NCI-H82 treated with DMSO at 0.1 percent for 48 hours (cell line): ENCODE measurements at regions not wholly inside any gene's neighbourhood (a gene's known extent, or its start where the extent isn't known, plus 50 kb on each side); places are given as distances from the start of the nearest gene placed in this dataset.

ENCODE experiments used
- DNase-seq: peaks from one replicate; lab custom pipeline; 2025; ENCODE audit not compliant: unreplicated experiment; lab: John Stamatoyannopoulos, UW

DNA sequence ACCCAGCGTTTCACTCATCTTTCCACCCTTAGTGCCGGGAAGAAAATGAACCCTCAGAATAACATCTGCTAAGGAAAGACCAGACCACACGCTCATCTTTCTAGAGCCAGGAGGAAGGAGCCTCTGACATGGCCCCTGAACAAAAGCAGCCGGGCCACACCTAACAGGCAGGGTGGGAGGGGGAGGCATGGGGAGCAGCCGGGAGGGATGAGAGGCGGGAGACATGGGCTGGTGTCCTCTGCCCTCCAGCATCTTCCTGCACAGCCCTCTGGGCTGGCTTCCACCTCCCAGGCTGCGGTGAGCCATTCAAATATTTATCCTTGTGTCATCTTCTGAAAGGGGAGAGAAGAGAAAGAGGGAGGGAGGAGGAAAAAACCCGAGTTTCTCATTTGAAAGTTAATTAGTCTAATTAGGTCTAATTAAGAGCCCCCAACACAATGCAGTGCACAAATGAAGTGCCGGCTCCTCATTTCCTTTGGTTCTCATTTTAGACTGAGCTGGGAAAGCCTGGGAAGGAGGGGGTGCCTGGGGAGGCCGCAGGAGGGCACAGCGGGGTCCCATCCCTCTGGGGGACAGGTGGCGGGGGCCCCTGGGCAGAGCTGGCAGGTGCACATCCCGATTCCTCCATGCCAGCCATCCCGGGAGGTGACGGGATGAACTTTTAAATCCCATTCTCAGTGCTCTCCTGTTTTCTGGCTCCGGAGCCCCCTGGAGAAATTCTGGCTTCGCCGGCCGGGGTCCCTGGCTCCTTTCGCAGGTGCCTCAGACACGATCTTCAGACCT is 90.5 kb downstream of the ENGASE start:
- DNase-seq = no peak

DNA sequence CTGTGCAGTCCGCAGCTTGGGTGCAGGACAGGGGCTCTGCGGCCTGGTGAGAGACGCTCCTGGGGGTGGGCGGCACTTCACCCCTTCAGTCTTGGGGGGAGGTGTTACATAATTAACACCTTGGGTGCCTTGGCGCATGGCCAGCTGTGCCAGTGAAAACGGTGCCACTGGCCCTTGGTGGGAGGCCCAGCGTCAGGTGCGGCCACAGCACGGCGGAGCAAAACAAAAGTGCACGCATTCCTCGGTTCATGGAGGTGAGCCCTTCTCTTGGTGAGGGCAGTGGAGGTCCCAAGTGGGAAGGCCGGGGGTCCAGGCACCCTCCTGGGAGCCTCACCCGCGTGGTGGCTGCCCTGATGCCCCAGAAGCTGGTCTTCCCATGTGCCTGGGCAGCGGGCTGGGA is 89.8 kb downstream of the ENGASE start:
- DNase-seq = no peak

DNA sequence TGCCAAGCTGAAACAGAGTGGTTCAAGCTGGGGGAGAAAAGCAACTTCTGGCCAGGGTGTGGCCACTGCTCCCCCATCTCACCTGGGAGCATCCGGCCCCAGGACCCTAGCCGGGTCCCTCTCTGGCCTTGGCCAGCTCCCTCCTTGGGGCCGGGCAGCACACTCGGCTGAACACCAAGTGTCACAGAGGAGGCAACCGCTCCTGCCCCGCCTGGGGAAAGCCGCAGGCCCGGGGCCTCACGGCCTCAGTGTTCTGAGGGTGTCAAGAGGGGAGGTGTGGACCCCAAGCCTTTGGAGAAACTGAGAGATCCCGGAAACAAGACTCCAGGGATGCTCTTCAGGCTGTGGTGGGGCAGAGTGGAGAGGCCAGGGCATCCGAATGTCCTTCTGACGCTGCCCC is 88.4 kb downstream of the ENGASE start:
- no peak for DNase-seq

DNA sequence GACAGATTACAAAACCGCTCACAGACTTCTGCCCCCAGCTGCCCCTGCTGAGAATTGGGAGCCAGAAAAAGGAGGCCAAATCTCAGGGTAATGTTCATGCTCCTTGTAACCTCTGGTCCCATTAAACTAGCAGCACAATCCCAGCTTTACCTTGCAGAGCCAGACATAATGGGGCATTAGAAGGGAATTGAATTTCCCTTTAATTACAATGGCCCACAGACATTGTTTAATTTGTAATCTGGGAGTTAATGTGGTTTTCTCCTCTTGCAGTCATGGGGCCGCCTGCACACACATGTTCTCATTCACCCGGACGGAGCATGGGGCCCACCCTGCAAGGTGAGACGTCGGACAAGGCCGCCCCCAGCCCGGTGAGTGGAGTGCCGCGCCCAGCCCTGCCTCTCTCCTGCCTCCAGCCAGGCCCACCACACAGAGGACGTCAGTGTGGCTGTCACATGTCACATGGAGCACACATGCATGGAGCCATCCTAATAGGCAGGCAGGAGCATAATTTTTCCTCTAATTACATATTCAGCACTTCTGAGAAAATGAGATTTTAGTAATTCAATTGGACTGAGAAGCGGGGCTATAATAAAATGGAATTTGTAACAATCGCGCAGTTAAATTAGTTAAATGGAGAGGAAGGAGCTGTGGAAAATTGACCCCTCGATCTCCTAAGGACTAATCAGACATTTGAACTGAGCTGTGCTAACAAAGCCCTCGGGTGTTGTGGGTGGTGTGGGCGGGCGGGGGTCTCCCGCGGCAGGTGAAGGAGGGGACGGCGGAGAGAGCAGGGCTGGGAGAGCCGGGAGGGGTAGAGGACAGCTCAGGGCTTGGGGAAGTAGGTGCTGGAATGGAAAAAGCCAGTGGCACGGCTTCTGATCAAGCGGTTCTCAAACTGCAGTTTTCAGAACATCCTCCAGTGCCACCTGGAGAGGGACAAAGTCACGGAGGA is 87.7 kb downstream of the ENGASE start:
- no peak for DNase-seq

DNA sequence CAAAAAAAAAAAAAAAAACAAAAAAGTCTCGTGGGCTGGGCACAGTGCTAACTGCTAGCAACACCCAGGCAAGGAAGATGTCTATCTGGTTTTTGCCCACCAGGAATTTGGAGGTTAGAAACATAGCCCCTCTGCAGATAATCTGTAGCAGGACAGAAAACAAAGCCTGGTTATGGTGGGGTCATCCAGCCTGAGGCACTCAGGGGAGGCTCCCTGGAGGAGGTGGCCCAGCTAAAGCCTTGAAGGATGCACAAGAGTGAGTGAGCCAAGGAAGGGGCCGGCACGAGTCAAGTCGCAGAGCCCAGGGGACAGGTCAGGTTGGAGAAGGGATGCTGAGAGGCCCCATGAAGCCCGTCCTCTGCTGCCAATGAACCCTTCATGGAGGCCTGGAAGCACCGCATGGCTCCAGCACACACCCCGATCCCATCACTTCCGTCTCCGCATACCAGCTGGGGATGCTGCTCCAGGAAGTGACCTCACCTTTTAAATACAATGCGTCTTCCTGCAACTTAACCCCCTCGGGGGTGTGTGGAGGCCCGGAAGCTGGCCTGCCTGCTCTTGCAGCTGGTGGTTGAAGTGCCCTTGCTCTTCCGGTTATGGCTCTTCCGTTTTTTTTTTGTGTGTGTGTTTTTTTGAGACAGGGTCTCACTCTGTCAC is 86.5 kb downstream of the ENGASE start:
- DNase-seq = no peak

DNA sequence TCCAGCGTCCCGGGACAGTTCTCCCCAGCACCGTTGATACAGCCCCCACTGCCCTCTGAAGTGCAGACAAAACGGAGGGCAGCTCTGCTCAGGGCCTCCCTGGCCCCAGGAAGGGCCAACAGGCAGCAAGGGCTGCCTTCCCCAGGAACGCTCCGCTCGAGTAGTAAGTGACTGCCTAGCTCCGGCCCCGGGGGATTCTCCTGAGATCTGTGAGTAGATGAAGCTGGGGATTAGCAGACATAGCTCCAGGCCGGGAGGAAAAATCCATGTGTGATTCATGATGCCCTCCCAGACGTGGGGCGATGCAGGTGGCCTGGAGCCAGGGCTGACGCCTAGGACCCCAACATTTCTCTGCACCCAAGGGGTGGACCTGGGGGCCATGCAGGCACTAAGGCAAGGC is 85.3 kb downstream of the ENGASE start:
- no peak for DNase-seq

DNA sequence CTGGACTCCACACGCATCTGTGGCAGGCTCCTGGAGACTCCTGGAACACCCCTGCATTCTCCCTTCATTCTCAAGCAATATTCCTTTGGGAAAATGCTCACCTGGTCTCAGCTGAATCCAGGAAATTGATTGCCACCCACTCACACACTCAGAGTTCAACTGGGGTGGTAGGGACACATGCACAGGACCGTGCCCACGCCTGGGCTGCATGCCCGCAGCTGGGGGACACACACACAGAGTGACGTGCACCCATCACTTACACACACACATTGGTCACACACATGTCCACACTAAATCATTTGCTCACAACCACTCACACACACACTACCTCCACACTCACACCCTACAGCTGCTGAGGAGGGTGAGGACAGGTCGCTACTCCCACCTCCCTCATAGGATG is 84.8 kb downstream of the ENGASE start:
- DNase-seq = no peak

DNA sequence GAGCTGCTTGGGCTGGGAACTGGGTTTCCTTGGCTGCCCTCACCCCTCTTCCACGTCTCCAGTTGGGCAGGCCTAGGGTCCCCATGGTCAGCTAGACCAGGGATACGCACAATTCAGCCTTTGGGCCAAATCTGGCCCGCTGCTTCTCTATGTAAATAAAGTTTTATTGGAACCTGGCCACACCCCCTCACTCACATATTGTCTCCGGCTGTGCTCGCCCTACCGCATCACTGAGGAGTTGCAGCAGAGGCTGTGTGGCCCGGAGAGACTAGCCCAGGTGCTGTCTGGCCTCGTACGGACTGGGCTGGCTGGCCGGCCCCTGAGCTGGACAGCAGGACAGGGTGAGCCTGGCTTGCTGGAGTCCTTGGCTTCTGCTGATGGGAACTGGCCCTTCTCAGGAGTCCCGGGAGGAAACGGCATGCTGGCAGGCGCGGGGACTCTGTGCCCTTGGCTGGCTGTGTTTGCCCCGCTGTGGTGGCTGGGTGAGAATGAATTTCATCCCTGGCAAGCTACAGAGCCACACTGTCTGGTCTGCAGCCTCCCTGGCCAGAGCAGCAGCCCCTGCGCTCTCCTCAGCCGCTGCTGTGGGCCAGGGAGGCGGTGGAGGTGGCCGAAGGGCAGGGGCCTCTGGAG is 82.0 kb downstream of the ENGASE start:
- no peak for DNase-seq

DNA sequence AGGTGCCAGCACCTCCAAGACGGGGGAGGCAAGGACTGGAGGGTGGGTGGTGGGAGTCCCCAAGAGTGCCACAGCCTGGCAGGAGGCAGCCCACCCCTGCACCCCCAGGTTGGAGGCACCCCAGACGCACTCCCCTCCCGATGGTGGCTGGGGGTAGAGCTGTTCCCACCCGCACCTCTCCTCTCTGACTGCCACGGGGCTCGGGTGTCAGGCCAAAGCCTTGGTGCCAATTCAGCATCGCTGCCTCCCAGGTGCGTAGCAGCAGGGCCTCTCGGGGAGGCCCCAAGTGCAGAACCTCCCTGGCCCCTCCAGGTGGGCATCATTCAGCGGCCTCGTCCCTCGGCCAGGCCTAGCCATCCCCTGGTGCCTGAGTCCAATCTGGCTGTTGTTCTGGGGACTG is 81.1 kb downstream of the ENGASE start:
- DNase-seq = no peak

DNA sequence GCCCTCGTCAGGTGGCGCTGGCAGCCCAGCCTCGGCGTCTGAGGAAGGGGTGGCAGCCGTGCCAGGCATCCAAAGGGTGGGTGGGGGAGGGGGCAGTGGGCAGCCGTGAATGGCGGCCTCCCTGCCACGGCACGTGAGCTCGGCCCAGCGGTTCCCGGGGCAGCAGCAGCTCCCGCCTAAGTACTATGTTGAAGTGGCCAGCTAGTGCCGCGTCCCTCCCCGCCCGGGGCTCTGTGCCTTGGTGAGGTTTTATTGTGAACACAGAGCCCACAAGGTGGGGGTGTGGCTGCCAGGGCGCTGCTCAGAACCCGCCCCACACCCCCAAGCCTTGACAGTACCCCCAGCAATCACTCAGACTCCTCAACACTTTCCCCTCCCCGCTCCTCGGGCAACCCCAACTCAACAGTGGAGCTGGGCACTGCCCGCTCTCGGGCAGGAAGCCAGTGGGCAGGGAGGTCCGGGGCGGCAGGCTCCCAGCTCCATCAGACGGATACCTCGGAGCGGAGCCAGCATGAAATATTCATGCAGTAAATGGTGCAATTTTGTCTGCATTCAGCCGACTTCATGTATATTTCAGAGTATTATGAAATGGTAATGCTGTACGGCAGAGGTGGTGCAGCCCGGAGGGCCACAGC is 80.4 kb downstream of the ENGASE start:
- no peak for DNase-seq

DNA sequence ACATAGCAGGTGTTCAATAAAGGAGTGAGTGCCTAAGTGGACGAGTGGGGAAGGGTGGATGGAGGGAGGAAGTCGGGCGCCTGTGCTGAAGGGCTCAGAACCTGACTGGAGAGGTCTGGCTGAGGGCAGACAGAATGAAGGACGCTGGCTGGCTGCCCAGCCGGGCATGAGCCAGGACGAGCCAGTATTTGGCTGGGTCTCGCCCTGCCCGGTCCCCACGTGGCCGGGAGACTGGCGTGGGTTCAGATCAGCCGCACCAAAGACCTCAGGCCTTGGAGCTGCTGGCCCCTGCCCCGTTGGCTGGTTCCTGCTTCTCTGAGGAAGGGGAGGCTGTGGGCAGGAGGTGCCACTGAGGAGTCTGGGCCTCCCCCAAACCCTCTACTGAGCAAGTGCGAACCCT is 79.8 kb downstream of the ENGASE start:
- no peak for DNase-seq

DNA sequence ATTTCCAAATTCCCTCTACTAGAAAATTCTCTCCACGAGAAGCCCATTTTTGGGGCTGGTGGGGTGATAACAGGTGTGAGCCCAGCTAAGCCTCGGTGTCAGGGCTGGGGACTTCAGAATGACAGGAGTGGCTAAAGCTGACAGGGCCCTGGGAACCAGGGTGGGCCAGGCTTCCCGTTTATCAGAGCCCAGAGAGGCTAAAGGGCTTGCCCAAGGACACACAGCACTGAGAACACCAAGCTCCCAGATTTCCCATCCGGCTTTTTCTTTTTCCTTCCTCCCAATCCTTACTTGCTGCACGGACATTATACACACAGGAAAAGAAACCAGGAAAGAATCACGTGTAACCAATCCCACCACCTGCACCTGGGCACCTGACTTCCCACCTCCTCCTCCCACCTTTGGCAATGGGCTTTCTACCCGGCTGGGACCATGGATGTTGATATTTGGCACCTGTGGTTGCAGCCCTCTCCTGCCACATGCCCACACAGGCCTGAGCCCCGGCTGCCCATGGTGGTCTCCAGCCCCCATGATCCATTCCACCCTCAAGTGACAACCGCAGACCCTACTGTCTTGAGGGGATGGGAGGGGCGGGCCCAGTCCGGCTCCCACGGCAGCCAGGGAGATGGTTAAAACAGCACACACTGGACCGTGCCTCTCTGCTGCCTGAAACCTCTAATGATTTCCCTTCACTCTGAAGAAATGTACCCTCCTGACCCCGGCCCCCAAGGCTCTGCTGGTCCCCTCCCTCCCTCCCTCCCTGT is 78.9 kb downstream of the ENGASE start:
- no peak for DNase-seq

DNA sequence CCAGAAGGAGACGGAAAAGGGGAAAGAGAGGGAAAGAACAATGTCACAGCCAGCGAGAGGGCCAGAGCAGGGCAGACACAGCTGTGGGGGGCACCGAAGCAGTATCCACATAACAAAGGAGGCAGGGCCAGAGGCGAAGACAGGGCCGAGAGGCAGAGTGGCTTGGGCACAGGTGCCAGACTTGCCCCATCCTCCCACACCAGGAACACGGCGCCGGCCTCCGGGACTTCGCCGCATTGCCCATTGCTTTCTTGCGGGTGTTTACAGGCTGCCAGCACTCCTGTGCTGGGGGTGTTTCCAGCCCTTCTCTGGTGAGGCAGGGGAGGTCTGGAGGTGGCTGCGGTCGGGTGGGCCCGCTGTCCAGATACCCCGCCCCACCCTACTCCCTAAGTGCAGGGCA is 78.0 kb downstream of the ENGASE start:
- no peak for DNase-seq

DNA sequence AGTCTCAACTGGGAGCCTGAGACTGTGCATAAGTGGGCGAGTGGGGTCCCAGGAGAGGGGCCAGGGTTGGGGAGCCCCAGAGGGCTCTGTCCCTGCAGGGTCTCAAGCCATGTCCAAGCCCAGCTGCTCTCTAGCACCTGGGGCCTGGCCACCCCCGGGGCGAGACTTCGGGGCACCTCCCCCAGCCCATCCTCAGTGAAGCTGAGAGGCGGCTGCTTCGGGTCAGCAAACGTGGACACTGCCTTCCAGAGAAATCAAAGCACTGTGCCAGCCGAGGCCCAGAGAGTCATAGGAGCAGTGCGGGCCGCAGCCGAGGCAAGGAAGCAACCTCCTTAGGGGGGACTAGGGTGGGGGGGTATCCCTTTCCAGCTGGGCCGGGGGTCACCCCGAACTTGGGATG is 77.5 kb downstream of the ENGASE start:
- DNase-seq = no peak

DNA sequence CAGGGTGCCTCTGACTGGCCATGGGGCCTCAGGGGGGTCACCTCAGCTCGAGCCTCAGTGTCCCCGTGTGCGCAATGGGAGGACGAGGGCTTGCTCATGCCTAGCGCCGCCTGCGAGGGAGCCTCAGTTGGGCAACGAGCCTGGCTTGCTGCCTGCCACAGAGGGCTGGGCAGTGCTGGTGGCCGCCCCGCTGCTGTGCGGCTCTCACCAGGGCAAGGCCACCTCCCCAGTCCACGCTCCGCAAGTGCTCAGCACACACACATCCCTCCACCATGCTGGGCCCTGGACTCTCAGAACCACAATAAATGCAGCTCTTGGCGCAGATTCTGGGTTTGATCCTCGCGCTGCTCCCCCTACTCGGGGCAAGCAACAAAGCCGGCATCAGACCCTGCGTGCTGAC is 76.2 kb downstream of the ENGASE start:
- no peak for DNase-seq

DNA sequence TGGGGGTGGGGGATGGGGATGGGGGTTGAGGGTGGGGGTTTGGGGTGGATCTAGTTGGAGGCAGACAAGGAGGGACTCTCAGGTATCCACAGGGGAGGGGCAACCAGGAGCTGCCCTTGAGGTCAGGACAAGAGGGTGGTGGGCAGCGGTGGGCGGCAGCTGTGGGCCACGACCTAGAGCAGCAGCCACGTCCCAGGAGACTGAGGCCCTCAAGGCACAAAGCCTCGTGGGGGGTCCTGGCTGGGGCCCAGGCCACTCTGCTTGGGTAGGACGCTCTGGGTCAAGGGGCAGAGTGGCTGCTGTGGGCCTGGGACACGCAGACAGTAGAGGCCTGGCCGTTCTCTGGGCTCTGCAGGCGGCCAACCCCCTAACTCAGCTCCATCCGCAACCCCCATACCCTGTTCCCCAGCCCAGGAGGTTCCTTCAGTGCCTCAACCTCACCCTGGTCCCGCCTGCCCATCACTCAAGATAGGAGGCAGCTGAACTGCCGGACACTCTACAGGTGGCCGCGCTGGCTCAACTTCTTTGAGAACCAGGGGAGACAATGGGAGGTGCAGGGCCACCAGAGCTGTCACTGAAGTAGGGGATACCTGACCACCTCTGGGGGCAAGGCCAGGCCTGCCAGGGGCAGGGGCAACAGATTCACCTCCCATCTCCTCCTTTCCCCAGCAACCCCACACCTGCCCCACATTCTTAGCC is 75.6 kb downstream of the ENGASE start:
- DNase-seq = no peak

DNA sequence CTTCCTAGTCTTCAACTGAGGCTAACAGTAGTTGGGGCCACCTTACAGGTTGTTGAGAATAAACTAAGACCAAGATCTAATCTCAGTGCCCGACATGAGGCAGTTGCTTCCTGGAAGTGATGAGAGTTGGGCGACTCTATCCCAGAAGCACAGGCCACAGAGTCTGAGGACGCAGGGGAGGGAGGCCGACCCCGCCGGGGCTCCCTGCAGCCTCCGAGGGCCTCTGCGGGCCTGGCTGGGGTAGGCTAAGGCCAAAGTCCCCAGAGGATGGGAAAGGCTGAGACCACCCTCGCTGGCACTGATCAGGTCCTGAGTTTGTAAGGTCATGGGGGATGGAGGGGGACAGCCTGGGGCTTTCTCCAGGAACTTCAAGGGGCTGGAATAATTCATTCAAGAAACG is 74.0 kb downstream of the ENGASE start:
- DNase-seq = no peak

DNA sequence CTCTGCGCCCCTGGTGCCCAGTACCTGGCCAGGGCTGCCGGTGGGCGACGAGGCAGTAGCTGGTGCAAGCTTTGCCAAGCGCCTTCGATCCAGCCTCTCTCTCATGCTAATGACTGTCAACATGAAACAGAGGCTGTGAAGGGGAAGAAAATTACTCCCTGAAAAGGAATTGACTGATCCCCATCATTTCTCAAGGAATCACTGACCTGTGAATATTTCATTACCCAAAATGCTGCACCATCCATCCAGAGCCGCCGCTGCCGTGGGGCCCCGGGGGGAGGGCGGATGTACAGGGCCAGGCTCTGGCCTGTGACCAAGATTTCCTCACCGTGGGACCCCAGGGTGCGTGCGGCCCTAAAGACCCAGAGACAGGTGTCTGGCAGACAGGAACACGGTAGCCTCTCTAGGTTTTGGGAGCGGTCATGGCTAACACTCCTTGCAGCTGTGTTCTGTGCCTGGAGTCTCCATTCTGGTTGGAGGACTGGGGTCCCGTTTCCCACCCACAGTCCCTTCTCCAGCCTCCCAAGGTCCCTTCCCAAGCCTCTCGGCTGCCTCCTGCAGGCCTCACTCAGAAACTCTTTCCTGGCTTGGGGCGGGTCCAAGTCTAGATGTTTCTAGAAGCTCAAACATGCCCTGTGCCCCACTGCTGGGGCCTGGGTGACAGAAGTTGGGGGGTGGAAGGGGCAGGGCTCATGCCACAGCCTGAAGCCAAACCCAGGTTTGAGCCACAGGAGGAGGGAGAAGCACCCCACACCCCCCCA is 73.3 kb downstream of the ENGASE start:
- DNase-seq = no peak

DNA sequence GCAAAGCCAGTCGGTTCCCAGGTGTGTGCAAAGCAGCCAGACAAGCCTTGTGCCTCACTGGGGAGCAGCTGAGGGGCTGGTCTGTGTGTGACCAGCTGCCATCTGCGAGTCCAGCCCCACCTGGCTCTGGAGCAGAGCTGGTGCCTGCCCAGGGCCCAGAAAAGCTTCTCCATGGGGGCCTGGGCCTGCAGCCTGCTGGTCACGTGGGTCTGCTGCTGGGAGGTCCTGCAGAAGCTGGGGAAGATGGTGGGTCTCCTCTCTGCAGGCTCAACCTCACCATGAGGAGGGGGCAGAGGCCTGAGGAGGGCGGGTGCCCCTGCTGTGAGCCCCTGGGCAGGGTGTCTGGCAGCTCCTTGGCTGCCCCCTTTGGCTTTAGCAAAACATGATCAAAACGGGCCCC is 71.9 kb downstream of the ENGASE start:
- no peak for DNase-seq
